Colonic mucosa (tissue), 4 donors: ENCODE measurements at regions not wholly inside any gene's neighbourhood (a gene's known extent, or its start where the extent isn't known, plus 50 kb on each side); places are given as distances from the start of the nearest gene placed in this dataset.

Source experiments
- DNase-seq: peaks from one replicate; pipeline ENCODE4 v3.0.0-alpha.2; 2020
- H3K27ac ChIP-seq: fragments of 200-600 bp; one replicate; pipeline ENCODE4 v1.8.0; 2021
- H3K27me3 ChIP-seq: fragments of 200-600 bp; one replicate; pipeline ENCODE4 v1.8.0; 2021
- H3K36me3 ChIP-seq: fragments of 200-600 bp; one replicate; pipeline ENCODE4 v1.8.0; 2021
- H3K4me1 ChIP-seq: fragments of 200-600 bp; one replicate; pipeline ENCODE4 v1.8.0; 2021; ENCODE audit warnings: mild to moderate bottlenecking
- H3K4me3 ChIP-seq: fragments of 200-600 bp; one replicate; pipeline ENCODE4 v1.8.0; 2021
- H3K9ac ChIP-seq, 2 donors: one replicate each; pipeline ENCODE4 v1.7.0; 2013; ENCODE audit warnings: control low read depth in 2 of 2, low read depth in 2 of 2, low read length in 2 of 2
- H3K9me3 ChIP-seq: fragments of 200-600 bp; one replicate; pipeline ENCODE4 v1.8.0; 2021
- intact Hi-C: fragments of 100-400 bp; cut with DNase I; formaldehyde crosslinking; loops from one replicate; pipeline ENCODE4 v1.14.1; 2022
- TF ChIP-seq, protein P1 (sequence below): fragments of 200-600 bp; IDR thresholded peaks from one replicate; pipeline ENCODE4 v1.8.0; 2022; ENCODE audit warnings: antibody characterized with exemption, mild to moderate bottlenecking
- donor health status: healthy.
- donor health status: DM: no; HTN: no; CAD: no.
- donor health status: DM: no; HTN: no; CAD: no.

DNA sequence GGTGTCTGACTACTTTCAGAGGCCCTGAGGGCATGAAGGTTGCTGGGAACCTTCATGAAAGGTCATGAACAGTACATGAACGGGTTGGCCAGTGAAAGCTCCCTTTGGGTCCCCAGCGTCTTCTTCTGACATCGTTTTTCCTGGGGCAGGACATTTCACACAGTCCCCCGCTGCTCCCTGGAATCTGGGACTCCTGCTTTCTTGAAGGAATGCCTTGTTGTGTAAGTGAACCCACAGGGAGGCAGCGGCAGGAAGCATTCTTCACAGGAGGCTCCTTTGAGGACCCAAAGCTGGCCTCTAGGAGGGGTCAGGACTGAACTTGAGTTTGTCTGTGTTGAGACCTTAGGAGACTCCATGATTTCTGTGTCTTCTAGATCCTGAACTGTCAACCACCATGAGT, 144.3 kb downstream of the KCNE4 start:
- H3K4me3 ChIP-seq: no peak overlapping the region
- H3K9me3 ChIP-seq: no peaks in the 10 kb centered on the region
- intact Hi-C loops: no loop called here
- DNase-seq: no peak
- TF ChIP-seq, protein P1, sequence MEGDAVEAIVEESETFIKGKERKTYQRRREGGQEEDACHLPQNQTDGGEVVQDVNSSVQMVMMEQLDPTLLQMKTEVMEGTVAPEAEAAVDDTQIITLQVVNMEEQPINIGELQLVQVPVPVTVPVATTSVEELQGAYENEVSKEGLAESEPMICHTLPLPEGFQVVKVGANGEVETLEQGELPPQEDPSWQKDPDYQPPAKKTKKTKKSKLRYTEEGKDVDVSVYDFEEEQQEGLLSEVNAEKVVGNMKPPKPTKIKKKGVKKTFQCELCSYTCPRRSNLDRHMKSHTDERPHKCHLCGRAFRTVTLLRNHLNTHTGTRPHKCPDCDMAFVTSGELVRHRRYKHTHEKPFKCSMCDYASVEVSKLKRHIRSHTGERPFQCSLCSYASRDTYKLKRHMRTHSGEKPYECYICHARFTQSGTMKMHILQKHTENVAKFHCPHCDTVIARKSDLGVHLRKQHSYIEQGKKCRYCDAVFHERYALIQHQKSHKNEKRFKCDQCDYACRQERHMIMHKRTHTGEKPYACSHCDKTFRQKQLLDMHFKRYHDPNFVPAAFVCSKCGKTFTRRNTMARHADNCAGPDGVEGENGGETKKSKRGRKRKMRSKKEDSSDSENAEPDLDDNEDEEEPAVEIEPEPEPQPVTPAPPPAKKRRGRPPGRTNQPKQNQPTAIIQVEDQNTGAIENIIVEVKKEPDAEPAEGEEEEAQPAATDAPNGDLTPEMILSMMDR: no peak
- H3K9ac ChIP-seq: no peak overlapping the region
- no peaks in the 10 kb centered on the region for H3K4me1 ChIP-seq
- H3K27ac ChIP-seq: no peak overlapping the region
- no peaks in the 10 kb centered on the region for H3K36me3 ChIP-seq
- H3K27me3 ChIP-seq: no peaks in the 10 kb centered on the region

DNA sequence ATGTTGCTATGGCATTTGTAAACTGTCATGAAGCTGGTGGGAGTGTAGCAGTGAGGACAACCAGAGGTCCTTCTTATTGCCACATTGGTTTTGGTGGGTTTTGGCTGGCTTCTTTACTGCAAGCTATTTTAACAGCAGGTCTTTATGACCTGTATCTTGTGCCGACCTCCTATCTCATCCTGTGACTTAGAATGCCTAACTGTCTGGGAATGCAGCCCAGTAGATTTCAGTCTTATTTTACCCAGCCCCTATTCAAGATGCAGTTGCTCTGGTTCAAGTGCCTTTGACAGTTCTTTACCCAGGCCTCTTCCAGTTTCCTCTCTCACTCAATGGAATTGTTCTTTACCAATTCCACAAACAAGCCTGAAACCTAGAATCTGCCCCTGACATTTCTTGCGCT, 145.1 kb downstream of the KCNE4 start:
- TF ChIP-seq, protein P1: no peak
- no peaks in the 10 kb centered on the region for H3K9me3 ChIP-seq
- intact Hi-C loops: no loop called here
- H3K9ac ChIP-seq: no peak overlapping the region
- no peak for DNase-seq
- H3K4me3 ChIP-seq: no peak overlapping the region
- H3K4me1 ChIP-seq: no peaks in the 10 kb centered on the region
- no peaks in the 10 kb centered on the region for H3K36me3 ChIP-seq
- H3K27me3 ChIP-seq: no peaks in the 10 kb centered on the region
- H3K27ac ChIP-seq: no peak overlapping the region

DNA sequence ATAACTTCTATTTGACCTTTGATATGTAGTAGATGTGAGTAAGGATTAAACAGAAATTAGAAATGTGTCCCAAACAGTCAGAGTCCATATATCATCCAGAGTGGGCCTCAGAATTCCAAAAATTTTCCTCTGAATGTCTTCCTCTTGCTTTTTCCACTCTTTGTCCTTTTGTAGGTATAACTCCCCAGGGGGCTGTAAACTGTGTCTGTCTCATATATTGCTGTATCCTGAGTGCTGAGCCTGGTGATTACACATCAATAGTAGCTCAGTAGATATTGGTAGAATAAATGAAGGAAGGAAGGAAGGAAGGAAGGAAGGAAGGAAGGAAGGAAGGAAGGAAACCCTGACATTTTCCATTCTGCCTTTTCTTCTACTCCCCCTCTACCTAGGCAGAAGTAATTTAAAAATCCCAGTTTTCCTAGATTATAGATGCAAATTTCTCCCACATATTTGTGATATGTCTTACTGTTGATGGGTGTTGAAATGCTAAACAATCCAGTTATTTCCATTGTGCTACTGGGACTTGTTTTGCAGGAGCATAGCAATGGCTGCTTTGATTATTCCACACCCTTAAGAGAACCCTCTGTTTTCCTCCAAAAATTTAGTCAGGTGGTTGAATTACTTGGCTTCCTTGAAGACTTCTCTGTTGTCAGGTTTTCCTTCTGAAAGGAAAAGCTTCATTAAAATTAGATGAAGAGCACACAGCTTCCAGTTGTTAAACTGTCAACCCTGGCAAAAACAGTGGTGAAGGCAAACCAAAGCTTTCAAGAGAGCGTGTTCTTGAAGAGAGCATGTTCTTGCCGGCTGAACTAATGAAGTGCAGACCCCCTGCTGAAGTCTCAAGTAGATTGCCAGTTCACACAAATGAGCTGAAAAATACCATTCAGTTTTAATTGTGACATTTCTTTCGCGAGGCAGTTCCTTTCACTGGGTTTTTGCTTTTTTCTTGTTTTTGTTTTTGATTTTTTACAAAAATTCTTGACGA, 147.8 kb downstream of the KCNE4 start:
- H3K36me3 ChIP-seq: no peaks in the 10 kb centered on the region
- TF ChIP-seq, protein P1: no peak
- no peak overlapping the region for H3K4me3 ChIP-seq
- no peak overlapping the region for H3K9ac ChIP-seq
- intact Hi-C loops: no loop called here
- no peaks in the 10 kb centered on the region for H3K4me1 ChIP-seq
- no peaks in the 10 kb centered on the region for H3K27me3 ChIP-seq
- no peaks in the 10 kb centered on the region for H3K9me3 ChIP-seq
- no peak overlapping the region for H3K27ac ChIP-seq
- no peak for DNase-seq

DNA sequence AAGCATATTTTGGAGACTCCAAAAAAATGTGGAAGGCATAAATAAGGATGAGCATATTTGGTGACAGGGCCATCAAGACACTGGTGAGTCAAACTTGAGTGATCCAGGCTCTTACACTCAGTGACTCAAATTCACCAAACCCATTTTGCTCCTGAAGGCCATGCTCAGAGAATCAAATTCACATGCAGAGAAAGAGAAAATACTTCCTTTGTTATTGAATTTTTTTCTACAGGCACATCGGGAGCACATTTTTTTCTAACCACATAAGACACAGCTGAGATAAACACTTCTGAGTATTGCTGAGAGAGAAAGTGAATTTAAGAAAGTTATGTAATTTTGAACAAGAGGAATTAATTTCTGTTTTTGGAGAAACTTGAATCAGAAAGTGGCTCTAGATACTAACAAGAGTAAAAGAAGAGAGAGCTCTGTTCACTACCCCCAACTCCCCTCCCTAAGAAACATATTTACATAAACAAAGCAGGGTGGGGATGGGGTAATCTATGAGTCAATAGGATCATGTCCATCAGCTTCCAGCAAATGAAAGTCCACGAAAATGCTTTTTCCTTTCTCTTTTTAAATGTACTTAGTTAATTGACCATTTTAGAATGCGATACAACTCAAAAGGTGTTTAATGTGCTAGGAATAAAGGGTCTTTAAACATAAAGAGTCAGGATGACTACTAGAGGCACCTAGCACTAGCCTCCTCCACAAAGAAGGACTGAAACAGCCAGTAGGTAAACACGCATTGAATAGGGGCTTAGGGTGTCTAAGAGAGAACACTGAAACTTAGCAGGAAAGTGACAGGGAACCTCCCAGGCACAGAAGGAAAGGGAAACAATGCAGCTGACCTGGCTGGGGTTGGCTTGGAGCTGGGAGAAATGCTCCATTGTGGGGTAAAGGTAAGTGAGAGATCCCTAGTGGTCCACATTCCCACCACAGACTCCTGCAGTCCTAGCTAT, 152.3 kb downstream of the KCNE4 start:
- intact Hi-C loops: no loop called here
- Histone ChIP-seq H3K9me3 (no peaks in the 10 kb centered on the region), H3K27me3 (no peaks in the 10 kb centered on the region), H3K4me3 (no peak overlapping the region), H3K9ac (no peak overlapping the region), H3K36me3 (no peaks in the 10 kb centered on the region), H3K4me1 (no peaks in the 10 kb centered on the region), H3K27ac (no peak overlapping the region)
- TF ChIP-seq, protein P1: no peak
- DNase-seq: no peak

DNA sequence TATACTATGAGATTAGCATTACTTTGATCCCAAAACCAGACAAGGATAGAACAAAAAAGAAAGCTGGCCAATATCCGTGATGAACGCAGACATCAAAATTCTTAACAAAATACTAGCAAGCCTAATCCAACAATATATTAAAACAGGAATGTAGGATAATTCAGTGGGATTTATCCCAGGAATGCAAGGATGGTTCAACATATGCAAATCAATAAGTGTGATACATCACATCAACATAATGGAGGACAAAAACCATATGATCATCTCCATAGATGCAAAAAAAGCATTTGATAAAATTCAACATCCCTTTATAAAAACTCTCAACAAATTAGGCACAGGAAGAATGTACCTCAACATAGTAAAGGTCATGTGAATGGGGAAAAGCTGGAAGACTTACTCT, 158.5 kb downstream of the KCNE4 start:
- Histone ChIP-seq H3K27me3 (no peaks in the 10 kb centered on the region), H3K36me3 (no peaks in the 10 kb centered on the region), H3K9ac (no peak overlapping the region), H3K4me3 (no peak overlapping the region), H3K27ac (no peak overlapping the region), H3K4me1 (no peaks in the 10 kb centered on the region), H3K9me3 (no peaks in the 10 kb centered on the region)
- no peak for DNase-seq
- TF ChIP-seq, protein P1: no peak
- intact Hi-C loops: no loop called here
